Daoy (cell line): ENCODE measurements at regions not wholly inside any gene's neighbourhood (a gene's known extent, or its start where the extent isn't known, plus 50 kb on each side); places are given as distances from the start of the nearest gene placed in this dataset.
"Not testable (repeated sequence)": the region's sequence is repeated elsewhere in the genome, so short reads cannot be mapped to it uniquely, and the experiment has no call there.

Experiments
- DNase-seq: peaks from one replicate; pipeline ENCODE4 v3.0.0-alpha.2; 2015; ENCODE audit warnings: low read depth

GRCh38 chr13:58488251-58488650 is 856.7 kb downstream of the PCDH17 start:
- no peak for DNase-seq

- no peak for DNase-seq
Measured at GRCh38 chr13:58495668-58496067, 864.1 kb downstream of the PCDH17 start.

GRCh38 chr13:58500938-58501337 is 869.4 kb downstream of the PCDH17 start:
- no peak for DNase-seq

- DNase-seq, result not testable (repeated sequence)
Measured at GRCh38 chr13:58504202-58504700, 872.7 kb downstream of the PCDH17 start.

- DNase-seq, result not testable (repeated sequence)
Measured at GRCh38 chr13:58505262-58505920, 873.8 kb downstream of the PCDH17 start.

GRCh38 chr13:58528351-58528750 is 896.8 kb downstream of the PCDH17 start:
- DNase-seq, result no peak

- no peak for DNase-seq
Measured at GRCh38 chr13:58531614-58532013, 900.1 kb downstream of the PCDH17 start.

GRCh38 chr13:58542530-58542929 is 911.0 kb downstream of the PCDH17 start:
- DNase-seq, result no peak

- no peak for DNase-seq
Measured at GRCh38 chr13:58547419-58547818, 915.9 kb downstream of the PCDH17 start.

- no peak for DNase-seq
Measured at GRCh38 chr13:58566176-58566575, 934.6 kb downstream of the PCDH17 start.

GRCh38 chr13:58573743-58574142 is 942.2 kb downstream of the PCDH17 start:
- DNase-seq, result no peak

GRCh38 chr13:58574791-58575190 is 943.2 kb downstream of the PCDH17 start:
- no peak for DNase-seq

GRCh38 chr13:58579468-58579867 is 947.9 kb downstream of the PCDH17 start:
- no peak for DNase-seq

GRCh38 chr13:58583966-58584365 is 952.4 kb downstream of the PCDH17 start:
- no peak for DNase-seq

- DNase-seq, result no peak
Measured at GRCh38 chr13:58584610-58585009, 953.1 kb downstream of the PCDH17 start.

- DNase-seq, result no peak
Measured at GRCh38 chr13:58587183-58587582, 955.6 kb downstream of the PCDH17 start.

- DNase-seq, result no peak
Measured at GRCh38 chr13:58592052-58592451, 960.5 kb downstream of the PCDH17 start.

- no peak for DNase-seq
Measured at GRCh38 chr13:58592786-58593185, 961.2 kb downstream of the PCDH17 start.

- DNase-seq, result no peak
Measured at GRCh38 chr13:58594747-58595600, 963.4 kb downstream of the PCDH17 start.

- no peak for DNase-seq
Measured at GRCh38 chr13:58597552-58597951, 966.0 kb downstream of the PCDH17 start.

GRCh38 chr13:58598241-58598640 is 966.7 kb downstream of the PCDH17 start:
- no peak for DNase-seq

- DNase-seq, result no peak
Measured at GRCh38 chr13:58611117-58611516, 979.6 kb downstream of the PCDH17 start.
